Fibroblast of the aortic adventitia (primary cell): ENCODE measurements at regions not wholly inside any gene's neighbourhood (a gene's known extent, or its start where the extent isn't known, plus 50 kb on each side); places are given as distances from the start of the nearest gene placed in this dataset.

Source experiments
- DNase-seq: peaks from one replicate; pipeline ENCODE4 v3.0.0-alpha.2; 2010; ENCODE audit warnings: low read depth
- H3K4me3 ChIP-seq: 2 replicates; pipeline ENCODE4 v1.5.1; 2011; ENCODE audit warnings: low read depth, mild to moderate bottlenecking, control low read depth, low read length, moderate library complexity
- CTCF ChIP-seq: IDR thresholded peaks from 2 replicates; pipeline ENCODE4 v1.5.1; 2011; ENCODE audit warnings: mild to moderate bottlenecking, low read length, control low read depth, inconsistent platforms; ENCODE audit not compliant: insufficient read depth

- peak; percentile 36 for DNase-seq
- no peak for TF ChIP-seq CTCF
- H3K4me3 ChIP-seq, result no peak overlapping the region
Measured at GRCh38 chr2:41595240-41595639, 452.6 kb upstream of the PKDCC start.

- TF ChIP-seq CTCF, result no peak
- H3K4me3 ChIP-seq, result no peak overlapping the region
- DNase-seq, result no peak
Measured at GRCh38 chr2:41597680-41598079, 450.1 kb upstream of the PKDCC start.

GRCh38 chr2:41598161-41598894, 449.5 kb upstream of the PKDCC start:
- H3K4me3 ChIP-seq, result no peak overlapping the region
- TF ChIP-seq CTCF, result no peak
- peak; percentile 76 for DNase-seq

- peak; percentile 35 for DNase-seq
- no peak overlapping the region for H3K4me3 ChIP-seq
- TF ChIP-seq CTCF, result no peak
Measured at GRCh38 chr2:41600460-41600859, 447.4 kb upstream of the PKDCC start.

GRCh38 chr2:41602341-41602740, 445.5 kb upstream of the PKDCC start:
- H3K4me3 ChIP-seq, result no peak overlapping the region
- no peak for TF ChIP-seq CTCF
- no peak for DNase-seq

GRCh38 chr2:41605311-41605710, 442.5 kb upstream of the PKDCC start:
- DNase-seq, result no peak
- TF ChIP-seq CTCF, result no peak
- H3K4me3 ChIP-seq, result no peak overlapping the region

GRCh38 chr2:41605914-41606313, 441.9 kb upstream of the PKDCC start:
- no peak overlapping the region for H3K4me3 ChIP-seq
- DNase-seq, result no peak
- no peak for TF ChIP-seq CTCF
